Loucy (cell line): ENCODE measurements at regions not wholly inside any gene's neighbourhood (a gene's known extent, or its start where the extent isn't known, plus 50 kb on each side); places are given as distances from the start of the nearest gene placed in this dataset.

Experiments
- CTCF ChIP-seq: fragments of 200-600 bp; sonication (generic); conservative IDR thresholded peaks from 2 replicates; pipeline ENCODE4 v1.5.1; 2014; ENCODE audit warnings: mild to moderate bottlenecking, antibody characterized with exemption, low read length
- EZH2phosphoT487 ChIP-seq: fragments of 200-600 bp; IDR thresholded peaks from 2 replicates; pipeline ENCODE4 v1.6.1; 2018; ENCODE audit warnings: antibody characterized with exemption, mild to moderate bottlenecking, moderate library complexity, borderline replicate concordance

DNA sequence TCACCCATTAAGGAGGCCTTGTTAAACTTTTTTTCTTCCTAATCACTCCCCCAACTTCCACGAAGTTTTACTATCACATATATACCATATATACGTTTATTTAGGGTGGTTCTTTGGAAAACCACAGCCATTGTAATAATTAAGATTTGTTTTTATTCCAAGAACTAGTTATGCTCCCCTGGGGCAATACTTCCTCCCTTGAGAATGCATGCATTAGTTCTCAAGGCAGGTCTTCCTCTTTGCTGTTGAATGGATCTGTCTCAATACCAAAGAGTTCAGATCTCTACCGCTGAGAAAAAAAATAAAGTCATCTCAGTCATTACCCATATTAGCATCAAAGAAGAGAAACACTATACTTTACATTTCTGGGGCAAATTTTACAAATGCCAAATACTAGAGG, 567.7 kb upstream of the RGS18 start:
- no peak for TF ChIP-seq CTCF
- TF ChIP-seq EZH2phosphoT487 = no peak
